COLO668 (cell line): ENCODE measurements at regions not wholly inside any gene's neighbourhood (a gene's known extent, or its start where the extent isn't known, plus 50 kb on each side); places are given as distances from the start of the nearest gene placed in this dataset.

Source experiments
- DNase-seq: peaks from one replicate; lab custom pipeline; 2025; ENCODE audit not compliant: unreplicated experiment; lab: John Stamatoyannopoulos, UW

DNA sequence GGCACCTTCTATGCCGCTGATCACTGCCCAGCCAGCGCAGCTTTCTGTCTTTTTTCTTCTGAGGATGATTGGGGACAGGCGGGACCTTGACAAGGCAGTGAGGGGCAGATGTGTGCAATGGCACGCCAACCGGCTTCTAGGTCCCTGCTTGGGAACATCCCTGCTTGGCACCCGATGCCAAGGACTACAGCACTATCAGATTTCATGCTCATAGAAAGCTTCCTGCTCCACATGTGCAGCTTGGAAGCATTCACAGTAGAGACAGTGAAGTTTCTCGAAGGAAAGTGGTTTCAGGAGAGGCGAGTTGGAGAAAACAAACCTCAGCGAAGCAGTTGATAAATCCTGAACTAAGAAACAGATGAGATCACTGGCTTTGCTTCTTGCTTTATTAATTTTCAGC, 267.5 kb upstream of the HABP2 start:
- DNase-seq: no peak

DNA sequence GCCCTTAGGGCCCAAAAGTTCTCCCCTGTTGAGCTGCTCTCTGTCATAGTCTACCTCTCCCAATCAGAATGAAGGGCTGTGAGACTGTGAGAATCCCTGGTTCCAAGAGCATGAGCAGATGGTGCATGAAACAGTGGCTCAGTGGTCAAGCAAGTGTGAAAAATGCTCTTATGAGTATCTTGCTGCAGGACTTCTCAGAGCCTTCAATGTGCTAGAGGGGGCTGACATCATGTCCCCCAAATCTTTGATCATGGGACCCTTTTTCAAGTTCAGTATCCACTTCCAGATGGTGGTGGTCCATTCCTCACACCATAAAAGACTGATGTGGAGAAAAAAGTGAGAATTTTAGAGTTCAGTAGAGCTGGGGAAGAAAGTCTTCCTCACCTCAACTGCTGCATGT, 265.3 kb upstream of the HABP2 start:
- DNase-seq: no peak

DNA sequence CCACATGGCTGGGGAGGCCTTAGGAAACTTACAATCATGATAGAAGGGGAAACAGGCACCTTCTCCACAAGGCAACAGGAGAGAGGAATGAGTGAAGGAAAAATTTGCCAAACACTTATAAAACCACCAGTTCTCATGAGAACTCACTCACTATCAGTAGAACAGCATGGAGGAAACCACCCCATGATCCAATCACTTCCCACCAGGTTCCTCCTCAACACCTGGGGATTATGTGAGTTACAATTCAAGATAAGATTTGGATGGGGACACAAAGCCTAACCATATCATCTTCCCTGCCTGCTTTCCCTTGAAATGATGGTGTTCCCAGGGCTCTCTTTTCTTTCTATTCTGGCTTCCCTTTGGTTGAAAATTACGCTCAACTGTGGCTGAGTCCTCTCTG, 262.7 kb upstream of the HABP2 start:
- DNase-seq: no peak

GRCh38 chr10:113291413-113291812, 261.4 kb upstream of the HABP2 start:
- DNase-seq: no peak

- no peak for DNase-seq
Observed at GRCh38 chr10:113292086-113292485, 260.8 kb upstream of the HABP2 start.

- DNase-seq: no peak
Observed at GRCh38 chr10:113292743-113293142, 260.1 kb upstream of the HABP2 start.

GRCh38 chr10:113293167-113293566, 259.7 kb upstream of the HABP2 start:
- DNase-seq: no peak

DNA sequence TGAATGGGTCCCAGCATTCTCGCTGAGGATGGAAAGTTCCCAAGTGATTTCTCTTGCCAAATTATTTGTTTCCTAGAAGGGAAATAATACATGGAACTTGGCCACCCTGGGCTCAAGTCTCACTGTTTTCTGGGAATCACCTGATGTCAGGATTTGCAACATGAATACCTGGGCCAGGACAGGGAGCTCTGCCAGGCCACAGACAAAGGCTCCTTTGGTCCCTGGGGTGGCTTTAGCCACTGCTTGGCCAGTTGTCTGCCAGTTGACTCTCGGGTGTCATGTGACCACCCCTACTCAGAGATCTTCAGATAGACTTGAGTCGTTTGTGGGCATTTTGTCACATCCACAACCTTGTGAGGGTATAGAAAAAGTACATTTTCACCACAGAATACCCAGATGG, 258.0 kb upstream of the HABP2 start:
- no peak for DNase-seq

DNA sequence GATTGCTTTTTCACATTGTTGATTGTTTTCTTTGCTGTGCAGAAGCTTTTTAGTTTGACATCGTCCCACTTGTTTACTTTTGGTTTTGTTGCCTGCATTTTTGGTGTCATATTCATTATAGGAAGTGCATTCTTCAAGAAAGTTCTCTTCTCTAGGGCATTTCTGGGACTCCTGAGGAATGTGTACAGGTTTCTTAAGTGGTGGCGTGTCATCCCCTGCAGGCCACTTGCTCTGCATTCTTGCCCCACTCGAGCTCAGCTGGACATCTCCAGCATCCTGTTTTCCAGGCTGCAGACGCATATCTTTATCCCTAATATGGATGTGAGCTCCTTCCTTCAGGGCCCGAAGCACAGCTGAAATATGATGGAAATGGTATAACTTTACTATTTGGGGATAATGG, 255.6 kb upstream of the HABP2 start:
- no peak for DNase-seq

DNA sequence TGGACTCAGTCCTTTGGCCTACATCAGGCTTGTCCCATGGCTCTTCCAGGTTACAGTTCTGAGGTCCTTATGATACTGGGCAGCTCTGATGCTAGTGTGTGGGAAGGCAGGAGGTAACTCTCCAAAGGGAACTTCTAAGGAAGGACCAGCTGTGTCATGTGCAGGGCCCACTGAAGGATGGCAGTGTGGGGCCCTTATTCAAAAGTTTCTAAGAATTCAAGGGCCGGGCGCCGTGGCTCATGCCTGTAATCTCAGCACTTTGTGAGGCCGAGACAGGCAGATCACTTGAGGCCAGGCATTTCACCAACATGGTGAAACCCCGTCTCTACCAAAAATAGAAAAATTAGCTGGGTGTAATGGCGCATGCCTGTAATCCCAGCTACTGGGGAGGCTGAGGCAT, 254.2 kb upstream of the HABP2 start:
- no peak for DNase-seq

DNA sequence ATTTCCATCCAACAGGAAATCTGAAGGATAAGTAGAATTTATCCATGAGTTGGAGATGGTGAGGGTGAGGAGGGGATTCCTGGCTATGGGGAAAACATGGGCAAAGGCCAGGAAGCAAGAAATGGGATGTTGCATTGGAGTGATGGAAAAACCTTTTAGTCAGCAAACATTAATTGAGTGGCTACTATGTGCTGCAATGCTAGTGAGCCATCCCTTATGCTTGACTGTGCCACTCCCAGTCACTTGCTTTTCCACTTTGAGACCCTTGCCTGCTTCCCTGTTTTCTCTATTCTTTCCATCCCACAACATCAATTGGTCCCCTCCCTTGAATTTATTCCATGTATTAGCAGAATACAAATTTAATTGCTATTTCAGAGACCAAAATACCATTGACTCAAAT, 252.7 kb upstream of the HABP2 start:
- no peak for DNase-seq

GRCh38 chr10:113300617-113301016, 252.2 kb upstream of the HABP2 start:
- no peak for DNase-seq

DNA sequence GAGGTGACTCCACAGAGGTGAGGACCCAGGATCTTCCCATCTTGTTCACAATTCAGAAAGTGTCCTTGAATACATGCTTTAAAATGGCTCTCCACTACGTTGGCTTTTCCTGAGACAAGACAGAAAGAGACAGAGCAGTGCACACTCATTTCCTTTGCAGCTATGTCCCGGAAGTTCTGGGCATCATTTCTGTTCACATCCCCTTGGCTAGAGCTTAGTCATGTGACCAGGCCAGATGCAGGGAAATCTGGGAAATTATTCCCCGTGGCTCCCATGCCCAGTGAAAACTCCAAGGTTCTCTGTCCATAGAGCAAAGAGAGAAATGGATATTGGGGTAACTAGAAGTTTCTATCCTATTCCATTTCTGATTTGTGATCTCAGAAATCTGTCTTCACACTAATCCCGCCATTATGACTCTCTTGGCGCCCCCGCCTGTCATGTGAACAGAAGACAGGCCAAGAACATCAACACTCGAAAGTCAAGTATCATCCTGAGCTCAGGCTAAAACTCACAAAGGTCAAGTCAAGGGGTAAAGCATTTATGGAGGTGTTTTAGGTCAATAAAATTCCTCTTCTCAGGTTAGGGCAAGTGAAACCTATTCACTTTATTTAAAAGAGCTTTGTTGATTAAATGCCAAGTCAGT, 251.4 kb upstream of the HABP2 start:
- DNase-seq: no peak

- no peak for DNase-seq
Observed at GRCh38 chr10:113302062-113302461, 250.8 kb upstream of the HABP2 start.

DNA sequence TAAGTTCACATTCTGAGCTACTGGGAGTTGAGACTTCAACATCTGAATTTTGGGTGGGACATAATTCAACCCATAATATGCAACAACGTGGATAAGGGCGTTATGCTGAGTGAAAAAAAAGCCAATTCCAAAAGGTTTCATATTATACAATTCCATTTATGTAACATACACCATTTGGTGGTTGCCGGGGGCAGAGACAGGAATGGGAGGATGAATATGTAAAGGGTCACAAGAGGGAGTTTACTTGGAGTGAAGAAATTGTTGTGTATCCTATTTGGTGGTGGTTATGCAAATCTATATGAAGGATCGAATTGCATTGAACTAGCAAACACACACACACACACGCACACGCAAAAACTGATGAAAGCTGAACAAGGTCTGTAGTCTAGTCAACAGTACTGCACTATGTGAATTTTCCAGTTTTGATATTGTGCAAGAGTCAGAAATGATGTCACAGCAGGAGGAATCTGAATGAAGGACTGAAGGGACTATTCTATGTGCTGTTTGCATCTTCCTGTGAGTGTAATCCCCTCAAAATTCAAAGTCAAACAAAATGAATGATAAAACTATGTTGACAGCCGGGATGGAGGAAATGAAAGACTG, 249.2 kb upstream of the HABP2 start:
- no peak for DNase-seq

DNA sequence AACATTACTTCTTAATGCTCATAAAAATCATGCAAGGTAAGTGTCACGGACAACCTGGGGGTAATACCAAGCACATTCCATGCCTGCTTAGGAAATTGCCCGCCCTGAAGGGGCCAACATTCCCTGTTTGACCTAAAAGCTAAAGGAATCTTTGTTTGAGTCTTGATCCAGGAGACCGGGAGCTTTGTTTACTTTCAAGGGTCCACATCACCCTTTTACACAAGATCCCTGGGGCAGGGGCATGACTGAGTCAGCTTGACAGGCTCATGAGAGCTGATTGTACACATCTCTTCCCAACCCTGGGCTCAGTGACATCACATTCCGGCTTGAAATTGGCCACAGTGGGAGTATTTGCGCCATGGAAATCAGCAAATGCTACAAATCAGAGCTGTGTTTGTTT, 248.1 kb upstream of the HABP2 start:
- DNase-seq: no peak

GRCh38 chr10:113305871-113306270, 247.0 kb upstream of the HABP2 start:
- no peak for DNase-seq

DNA sequence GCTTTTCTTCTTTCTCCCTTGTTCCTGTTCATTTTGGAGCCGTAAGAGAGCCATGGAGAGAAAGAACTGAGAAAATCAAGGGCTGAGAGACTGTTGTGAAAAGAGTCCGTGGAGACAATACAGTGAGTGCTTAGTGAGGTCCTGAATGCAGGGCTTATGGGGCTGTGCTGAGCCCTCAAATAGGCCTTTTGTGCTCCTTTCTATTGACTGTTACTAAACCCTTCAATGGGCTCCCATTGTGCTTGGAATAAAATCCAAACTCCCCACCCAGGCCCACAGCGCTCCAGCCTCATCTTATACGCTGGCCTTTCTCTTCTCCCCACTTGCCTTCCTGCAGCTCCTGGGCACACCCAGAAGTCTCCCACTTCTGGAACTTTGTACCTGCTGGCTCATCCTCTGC, 243.1 kb upstream of the HABP2 start:
- DNase-seq: no peak

GRCh38 chr10:113310347-113310746, 242.5 kb upstream of the HABP2 start:
- DNase-seq: no peak

DNA sequence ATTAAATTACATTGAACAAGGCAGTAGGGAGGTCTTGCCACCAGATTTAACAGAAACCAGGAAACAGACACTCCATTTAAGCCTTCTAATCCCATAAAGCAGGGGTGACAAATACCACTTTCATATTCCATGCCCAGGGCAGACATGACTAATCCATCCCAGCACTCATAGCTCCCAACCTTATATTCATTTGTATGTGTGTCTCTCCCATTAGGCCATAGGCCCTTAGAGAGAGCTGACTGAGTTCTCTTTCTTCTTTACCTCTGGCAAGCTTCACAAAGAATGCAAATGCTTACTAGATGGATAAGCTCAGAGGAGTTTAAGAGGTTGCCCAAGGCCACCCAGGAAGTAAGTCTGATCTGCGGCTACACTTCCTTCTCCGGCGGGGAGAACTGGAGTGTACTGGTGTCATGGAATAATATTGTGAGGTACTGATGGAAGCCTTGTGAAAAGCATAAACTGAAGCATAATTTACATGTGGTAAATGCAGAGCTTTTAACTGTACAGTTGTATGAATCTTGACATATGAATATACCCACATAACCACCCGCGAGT, 239.7 kb upstream of the HABP2 start:
- no peak for DNase-seq

DNA sequence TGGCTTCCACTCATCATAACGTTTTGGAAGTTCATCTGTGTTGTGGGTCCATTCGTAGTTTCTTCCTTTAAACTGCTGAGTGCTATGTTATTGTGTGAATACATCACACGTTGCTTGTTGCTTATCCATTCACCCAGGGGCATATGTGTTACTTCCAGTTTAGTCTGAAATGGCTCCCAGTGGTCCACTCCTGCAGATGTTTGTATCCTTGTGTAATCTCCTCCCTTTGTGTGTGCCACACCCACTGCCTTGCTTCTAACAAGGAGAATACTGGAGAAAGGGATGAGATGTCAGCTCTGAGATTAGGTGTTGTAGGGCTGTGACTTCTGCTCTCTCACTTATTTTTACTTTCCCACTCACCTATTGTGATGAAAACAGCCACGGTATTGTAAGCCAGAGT, 239.1 kb upstream of the HABP2 start:
- no peak for DNase-seq

GRCh38 chr10:113316506-113316905, 236.3 kb upstream of the HABP2 start:
- DNase-seq: no peak

DNA sequence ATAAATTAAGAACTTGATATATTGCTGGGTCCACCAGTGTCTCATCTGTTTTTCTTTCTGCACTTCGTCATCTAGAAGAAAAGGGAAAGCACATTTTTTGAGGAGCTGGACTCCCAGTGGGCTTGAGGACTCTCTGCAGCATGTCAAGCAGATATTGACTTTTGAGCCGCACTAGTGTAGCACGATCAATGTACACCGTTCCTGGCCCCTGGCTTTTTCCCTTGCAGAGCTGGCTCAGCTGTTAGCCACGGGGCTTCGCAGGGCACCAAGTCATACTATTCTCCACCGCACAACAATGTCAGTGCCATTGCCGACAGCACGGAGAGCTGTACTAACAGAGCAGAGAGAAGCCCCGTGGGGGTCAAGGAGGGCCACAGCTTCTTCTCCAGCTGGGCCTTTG, 235.4 kb upstream of the HABP2 start:
- DNase-seq: no peak
